AG04449 (cell line): ENCODE measurements at regions not wholly inside any gene's neighbourhood (a gene's known extent, or its start where the extent isn't known, plus 50 kb on each side); places are given as distances from the start of the nearest gene placed in this dataset.

ENCODE experiments used
- CTCF ChIA-PET: fragments of 350-600 bp; formaldehyde crosslinking; extraction: SDS; loops from one replicate; lab custom pipeline; 2021; ENCODE audit warnings: antibody characterized with exemption; lab: Yijun Ruan, JAX
- POLR2A ChIA-PET: fragments of 400-600, 350-600 bp; formaldehyde crosslinking; extraction: SDS; loops from one replicate; lab custom pipeline; 2020; ENCODE audit warnings: antibody characterized with exemption, inconsistent platforms; lab: Yijun Ruan, JAX
- DNase-seq: peaks from one replicate; pipeline ENCODE4 v3.0.0-alpha.2; 2010; ENCODE audit warnings: low read depth, low spot score
- H3K4me3 ChIP-seq: 2 replicates; pipeline ENCODE4 v1.5.1; 2011; ENCODE audit warnings: low read depth, mild to moderate bottlenecking, control low read depth, low read length
- TF ChIP-seq, protein P1 (sequence below): IDR thresholded peaks from one replicate; pipeline ENCODE4 v1.5.1; 2011; ENCODE audit warnings: mild to moderate bottlenecking, moderate library complexity, low read length, control low read depth, inconsistent platforms; ENCODE audit not compliant: insufficient read depth; ENCODE audit errors: missing control alignments

DNA sequence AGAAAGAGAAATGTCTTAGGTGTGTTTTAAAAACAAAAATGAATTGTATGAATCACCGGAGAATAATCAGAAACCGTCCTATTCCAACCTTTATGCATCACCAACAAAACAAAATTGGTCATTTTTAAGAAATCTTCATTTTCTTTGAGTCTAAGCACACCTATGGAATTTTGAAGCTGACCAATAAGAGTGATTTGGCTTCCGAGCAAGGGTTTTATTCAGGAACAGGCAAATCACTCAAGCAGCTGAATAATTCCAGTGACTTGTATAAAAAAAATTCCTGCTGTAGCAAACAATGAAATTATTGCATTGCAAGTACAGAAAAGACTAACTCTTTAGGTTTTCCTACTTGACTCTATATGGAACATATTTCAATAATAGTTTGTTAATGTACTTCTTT is 83.8 kb upstream of the FNDC3B start:
- TF ChIP-seq, protein P1, sequence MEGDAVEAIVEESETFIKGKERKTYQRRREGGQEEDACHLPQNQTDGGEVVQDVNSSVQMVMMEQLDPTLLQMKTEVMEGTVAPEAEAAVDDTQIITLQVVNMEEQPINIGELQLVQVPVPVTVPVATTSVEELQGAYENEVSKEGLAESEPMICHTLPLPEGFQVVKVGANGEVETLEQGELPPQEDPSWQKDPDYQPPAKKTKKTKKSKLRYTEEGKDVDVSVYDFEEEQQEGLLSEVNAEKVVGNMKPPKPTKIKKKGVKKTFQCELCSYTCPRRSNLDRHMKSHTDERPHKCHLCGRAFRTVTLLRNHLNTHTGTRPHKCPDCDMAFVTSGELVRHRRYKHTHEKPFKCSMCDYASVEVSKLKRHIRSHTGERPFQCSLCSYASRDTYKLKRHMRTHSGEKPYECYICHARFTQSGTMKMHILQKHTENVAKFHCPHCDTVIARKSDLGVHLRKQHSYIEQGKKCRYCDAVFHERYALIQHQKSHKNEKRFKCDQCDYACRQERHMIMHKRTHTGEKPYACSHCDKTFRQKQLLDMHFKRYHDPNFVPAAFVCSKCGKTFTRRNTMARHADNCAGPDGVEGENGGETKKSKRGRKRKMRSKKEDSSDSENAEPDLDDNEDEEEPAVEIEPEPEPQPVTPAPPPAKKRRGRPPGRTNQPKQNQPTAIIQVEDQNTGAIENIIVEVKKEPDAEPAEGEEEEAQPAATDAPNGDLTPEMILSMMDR, result no peak
- no peak overlapping the region for H3K4me3 ChIP-seq
- POLR2A ChIA-PET, result no interaction called here
- no peak for DNase-seq
- CTCF ChIA-PET, result no interaction called here

DNA sequence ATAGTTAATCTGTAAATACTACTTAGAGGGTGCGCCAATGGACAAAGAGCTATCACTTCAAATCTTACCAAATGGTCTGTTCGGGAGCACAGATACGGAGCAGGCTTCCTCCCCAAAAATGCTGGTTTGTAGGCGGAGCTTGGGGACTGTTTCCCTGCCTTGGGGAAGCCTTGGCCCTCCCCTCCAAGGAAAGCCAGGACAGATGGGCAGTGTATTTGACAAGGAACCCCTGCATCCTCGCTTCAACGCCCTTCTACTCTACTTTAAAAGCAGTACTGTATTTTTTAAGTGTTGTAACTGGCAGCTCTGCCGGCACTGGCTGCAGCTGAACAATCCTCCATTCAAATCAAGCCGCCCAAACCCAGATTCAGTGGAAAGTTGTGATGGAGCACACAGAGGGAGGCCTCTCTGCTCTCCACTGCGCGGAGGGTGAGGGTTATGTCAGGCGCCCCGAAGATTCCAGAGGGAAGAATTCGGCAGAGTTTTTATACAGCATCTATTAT is 83.1 kb upstream of the FNDC3B start:
- no peak overlapping the region for H3K4me3 ChIP-seq
- no peak for DNase-seq
- ChIA-PET POLR2A (no interaction called here), CTCF (no interaction called here)
- TF ChIP-seq, protein P1, result no peak

DNA sequence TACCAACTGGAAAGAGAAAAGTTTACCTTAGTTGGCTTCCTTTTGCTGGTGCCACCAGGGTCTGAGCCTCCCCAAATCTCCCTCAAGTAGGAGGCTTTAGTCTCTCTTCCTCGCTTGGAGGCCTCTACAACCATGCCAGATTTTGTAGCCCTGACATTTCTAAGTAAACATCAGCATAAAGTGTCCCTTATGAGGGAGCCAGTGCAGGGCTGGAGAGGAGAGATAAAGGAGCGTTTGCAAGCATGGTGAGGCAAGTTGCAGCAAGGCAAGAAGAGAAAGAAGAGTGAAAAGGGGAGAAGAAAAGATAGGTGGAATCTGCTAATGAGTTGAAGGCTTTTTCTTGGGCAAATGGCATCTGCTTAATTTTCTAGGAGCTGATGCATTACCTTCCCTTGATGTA is 82.7 kb upstream of the FNDC3B start:
- TF ChIP-seq, protein P1, result no peak
- no peak overlapping the region for H3K4me3 ChIP-seq
- no peak for DNase-seq
- POLR2A ChIA-PET, result no interaction called here
- CTCF ChIA-PET, result no interaction called here

DNA sequence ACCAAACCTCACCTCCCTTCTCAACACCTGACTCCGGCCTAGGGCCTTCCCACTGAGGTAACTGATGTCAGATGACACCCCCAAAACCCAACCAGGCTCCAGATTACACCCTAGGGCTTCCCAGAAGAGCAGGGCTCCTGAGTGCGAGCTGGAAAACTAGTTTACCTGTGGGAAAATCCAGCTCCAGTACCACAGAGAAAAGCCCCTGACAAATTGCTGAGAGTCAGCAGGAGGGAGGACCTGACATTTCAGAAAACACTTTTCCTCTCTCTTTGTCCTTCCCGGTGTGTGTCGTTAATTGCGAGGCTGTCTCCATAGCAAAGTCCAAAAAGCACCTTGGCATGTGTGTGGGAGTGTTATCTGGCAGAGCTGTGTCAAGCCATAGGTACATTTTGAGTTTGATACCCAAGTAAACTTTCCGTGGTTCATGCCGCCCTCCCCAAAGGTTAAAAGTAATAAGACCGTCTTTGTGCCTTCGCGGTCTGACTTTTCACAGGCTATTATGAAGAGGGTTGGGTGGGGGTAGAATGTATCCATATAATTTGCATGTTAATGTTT is 79.8 kb upstream of the FNDC3B start:
- H3K4me3 ChIP-seq, result no peak overlapping the region
- POLR2A ChIA-PET, result no interaction called here
- no peak for DNase-seq
- TF ChIP-seq, protein P1, result no peak
- CTCF ChIA-PET, result no interaction called here

DNA sequence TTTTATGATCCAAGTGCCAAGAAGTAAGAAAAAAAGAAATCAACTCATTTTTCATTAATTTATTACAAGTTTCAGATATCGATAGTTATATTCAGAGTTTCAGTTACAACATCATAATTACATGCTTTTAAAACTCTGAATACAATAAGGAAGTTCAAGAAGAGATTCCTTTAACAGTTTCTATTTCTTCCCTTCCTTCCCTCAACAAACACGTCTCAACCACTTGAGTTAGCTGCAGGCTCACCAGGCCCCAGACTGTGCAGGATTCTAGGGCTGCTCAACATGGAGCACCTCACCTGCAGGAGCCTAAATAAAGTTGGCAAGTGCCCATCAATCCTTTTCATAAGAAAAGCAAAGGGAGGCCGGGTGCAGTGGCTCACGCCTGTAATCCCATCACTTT is 79.2 kb upstream of the FNDC3B start:
- TF ChIP-seq, protein P1, result no peak
- ChIA-PET CTCF (no interaction called here), POLR2A (no interaction called here)

DNA sequence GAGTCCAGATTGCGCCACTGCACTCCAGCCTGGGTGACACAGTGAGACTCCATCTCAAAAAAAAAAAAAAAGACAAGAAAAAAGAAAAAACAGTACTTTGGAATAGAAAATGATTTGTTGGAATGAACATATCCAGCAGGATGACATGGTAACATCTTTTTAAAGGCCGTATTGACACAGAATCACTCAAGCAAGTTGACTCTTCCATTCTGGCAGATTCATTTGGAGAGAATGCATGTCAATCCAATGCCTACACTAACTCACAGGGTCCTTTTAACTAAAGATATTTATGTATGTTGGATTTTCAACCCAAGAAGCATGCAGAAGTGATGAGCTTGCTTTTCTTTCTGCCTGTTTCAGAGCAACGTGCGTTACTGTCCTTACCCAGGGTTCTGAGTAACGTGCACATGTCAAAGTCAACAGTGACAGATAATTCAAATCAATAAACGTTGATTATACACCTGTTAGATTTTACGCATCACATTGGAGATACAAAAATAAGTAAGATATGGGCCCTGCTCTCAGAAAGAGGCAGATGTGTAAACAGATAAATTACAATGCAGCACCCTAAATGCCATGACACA is 77.1 kb upstream of the FNDC3B start:
- H3K4me3 ChIP-seq, result no peak overlapping the region
- TF ChIP-seq, protein P1, result no peak
- ChIA-PET CTCF (no interaction called here), POLR2A (interaction anchor here (0.7 kb wide), 1 partner anchor 568 kb away, joined by 3 read pairs; no protein-coding TSS in a partner anchor)
- DNase-seq, result no peak

More for the DNA sequence above, 79.2 kb upstream of the FNDC3B start:
- no peak for DNase-seq
- no peak overlapping the region for H3K4me3 ChIP-seq
